Esophagus squamous epithelium (tissue), 4 donors: ENCODE measurements at regions not wholly inside any gene's neighbourhood (a gene's known extent, or its start where the extent isn't known, plus 50 kb on each side); places are given as distances from the start of the nearest gene placed in this dataset.
"Not testable (repeated sequence)": the region's sequence is repeated elsewhere in the genome, so short reads cannot be mapped to it uniquely, and the experiment has no call there.

Experiments used
- POLR2A ChIP-seq, 4 donors: fragments of 450-650 bp; IDR thresholded peaks; one replicate each; pipeline ENCODE4 v1.6.1; 2017; ENCODE audit warnings: antibody characterized with exemption in 4 of 4, mild to moderate bottlenecking in 4 of 4, moderate library complexity in 3 of 4
- TF ChIP-seq, protein P1 (sequence below), 6 experiments: fragments of 450-650 bp in 4 of 6; fragments of 200-600 bp in 2 of 6; sonication (generic) in 2 of 6; IDR thresholded peaks; one replicate each; pipeline ENCODE4 v1.5.1; 2016 to 2019; ENCODE audit warnings: antibody characterized with exemption in 6 of 6, mild to moderate bottlenecking in 4 of 6, moderate library complexity in 4 of 6

DNA sequence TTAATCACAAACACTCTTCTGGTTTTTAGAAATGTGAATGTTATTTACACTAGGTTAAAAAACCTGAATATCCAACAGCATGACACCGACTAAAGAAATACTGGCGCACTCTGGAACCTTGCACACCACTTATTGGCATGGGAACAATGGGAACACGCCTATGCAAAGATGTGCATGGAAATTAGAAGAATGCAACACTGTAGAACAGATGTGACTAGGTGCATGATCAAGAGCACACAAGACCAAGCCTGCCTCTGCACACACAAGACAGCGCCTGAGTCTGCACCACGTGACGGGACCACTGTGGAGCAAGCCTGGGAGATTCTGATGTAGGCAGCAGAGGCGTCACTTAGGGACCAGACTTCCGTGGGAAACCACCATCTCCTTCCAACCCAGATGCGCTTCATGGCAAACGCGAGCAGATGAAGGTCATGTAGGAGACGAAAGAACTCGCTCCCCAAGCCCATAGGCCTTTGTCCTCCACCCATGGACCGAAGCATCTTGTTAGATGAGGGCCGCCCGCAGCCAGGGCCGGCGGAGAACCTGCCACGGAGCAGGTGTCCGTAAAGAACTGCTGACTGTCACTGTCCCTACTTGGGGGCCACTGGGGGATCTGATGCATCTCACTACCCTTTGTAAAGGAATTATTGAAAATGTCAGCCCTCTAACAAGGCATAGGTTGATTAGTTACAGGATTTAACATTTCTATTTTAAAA, 159.6 kb upstream of the FAM20C start:
- TF ChIP-seq, protein P1, sequence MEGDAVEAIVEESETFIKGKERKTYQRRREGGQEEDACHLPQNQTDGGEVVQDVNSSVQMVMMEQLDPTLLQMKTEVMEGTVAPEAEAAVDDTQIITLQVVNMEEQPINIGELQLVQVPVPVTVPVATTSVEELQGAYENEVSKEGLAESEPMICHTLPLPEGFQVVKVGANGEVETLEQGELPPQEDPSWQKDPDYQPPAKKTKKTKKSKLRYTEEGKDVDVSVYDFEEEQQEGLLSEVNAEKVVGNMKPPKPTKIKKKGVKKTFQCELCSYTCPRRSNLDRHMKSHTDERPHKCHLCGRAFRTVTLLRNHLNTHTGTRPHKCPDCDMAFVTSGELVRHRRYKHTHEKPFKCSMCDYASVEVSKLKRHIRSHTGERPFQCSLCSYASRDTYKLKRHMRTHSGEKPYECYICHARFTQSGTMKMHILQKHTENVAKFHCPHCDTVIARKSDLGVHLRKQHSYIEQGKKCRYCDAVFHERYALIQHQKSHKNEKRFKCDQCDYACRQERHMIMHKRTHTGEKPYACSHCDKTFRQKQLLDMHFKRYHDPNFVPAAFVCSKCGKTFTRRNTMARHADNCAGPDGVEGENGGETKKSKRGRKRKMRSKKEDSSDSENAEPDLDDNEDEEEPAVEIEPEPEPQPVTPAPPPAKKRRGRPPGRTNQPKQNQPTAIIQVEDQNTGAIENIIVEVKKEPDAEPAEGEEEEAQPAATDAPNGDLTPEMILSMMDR (IDR thresholded peaks at IDR 0.05): not testable (repeated sequence)
- not testable (repeated sequence) for TF ChIP-seq POLR2A (IDR thresholded peaks at IDR 0.05)
